Left renal pelvis (tissue), 4 donors: ENCODE measurements at regions not wholly inside any gene's neighbourhood (a gene's known extent, or its start where the extent isn't known, plus 50 kb on each side); places are given as distances from the start of the nearest gene placed in this dataset.

ENCODE experiments used
- DNase-seq, 4 donors: peaks; one replicate each; pipeline ENCODE4 v3.0.0-alpha.2; 2013; ENCODE audit warnings: low read depth in 4 of 4, low spot score in 3 of 4

GRCh38 chr6:12221856-12222255 is 68.3 kb upstream of the EDN1 start:
- no peak for DNase-seq

GRCh38 chr6:12222405-12223366 is 67.5 kb upstream of the EDN1 start:
- no peak for DNase-seq

- no peak for DNase-seq
Observed at GRCh38 chr6:12223383-12223782, 66.8 kb upstream of the EDN1 start.

GRCh38 chr6:12224251-12224650 is 65.9 kb upstream of the EDN1 start:
- no peak for DNase-seq

- no peak for DNase-seq
Observed at GRCh38 chr6:12228447-12229146, 61.6 kb upstream of the EDN1 start.

- DNase-seq, result no peak
Observed at GRCh38 chr6:12229332-12229731, 60.8 kb upstream of the EDN1 start.

- no peak for DNase-seq
Observed at GRCh38 chr6:12230523-12230922, 59.6 kb upstream of the EDN1 start.

- DNase-seq, result no peak
Observed at GRCh38 chr6:12232339-12232738, 57.8 kb upstream of the EDN1 start.

GRCh38 chr6:12232821-12233220 is 57.3 kb upstream of the EDN1 start:
- DNase-seq, result no peak

GRCh38 chr6:12233693-12234571 is 56.2 kb upstream of the EDN1 start:
- peak; percentile 58 to 67 (median 62) for DNase-seq

GRCh38 chr6:12235341-12235740 is 54.8 kb upstream of the EDN1 start:
- no peak for DNase-seq

- no peak for DNase-seq
Observed at GRCh38 chr6:12238219-12238618, 51.9 kb upstream of the EDN1 start.
